ENCODE measurements at regions not wholly inside any gene's neighbourhood (a gene's known extent, or its start where the extent isn't known, plus 50 kb on each side); places are given as distances from the start of the nearest gene placed in this dataset.

DNA sequence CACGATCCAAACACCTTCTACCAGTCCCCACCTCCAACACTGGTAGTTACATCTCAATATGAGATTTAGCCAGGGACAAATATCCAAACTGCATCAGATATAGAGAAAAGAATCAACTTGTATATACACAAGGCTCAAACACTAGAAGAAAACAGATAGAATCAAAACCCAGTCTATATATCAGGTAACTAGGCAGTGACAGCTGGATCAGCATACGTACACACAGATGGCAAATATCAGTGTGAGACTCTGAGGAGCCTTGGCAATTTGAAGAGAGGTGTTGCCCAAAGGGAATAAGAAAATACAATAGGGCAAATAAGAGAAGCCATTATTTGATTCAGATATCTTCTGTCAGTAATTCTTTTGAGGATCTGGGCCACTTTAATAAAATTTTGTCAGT lies 951.3 kb upstream of the CHORDC1 start:
- TF ChIP-seq, protein P1, sequence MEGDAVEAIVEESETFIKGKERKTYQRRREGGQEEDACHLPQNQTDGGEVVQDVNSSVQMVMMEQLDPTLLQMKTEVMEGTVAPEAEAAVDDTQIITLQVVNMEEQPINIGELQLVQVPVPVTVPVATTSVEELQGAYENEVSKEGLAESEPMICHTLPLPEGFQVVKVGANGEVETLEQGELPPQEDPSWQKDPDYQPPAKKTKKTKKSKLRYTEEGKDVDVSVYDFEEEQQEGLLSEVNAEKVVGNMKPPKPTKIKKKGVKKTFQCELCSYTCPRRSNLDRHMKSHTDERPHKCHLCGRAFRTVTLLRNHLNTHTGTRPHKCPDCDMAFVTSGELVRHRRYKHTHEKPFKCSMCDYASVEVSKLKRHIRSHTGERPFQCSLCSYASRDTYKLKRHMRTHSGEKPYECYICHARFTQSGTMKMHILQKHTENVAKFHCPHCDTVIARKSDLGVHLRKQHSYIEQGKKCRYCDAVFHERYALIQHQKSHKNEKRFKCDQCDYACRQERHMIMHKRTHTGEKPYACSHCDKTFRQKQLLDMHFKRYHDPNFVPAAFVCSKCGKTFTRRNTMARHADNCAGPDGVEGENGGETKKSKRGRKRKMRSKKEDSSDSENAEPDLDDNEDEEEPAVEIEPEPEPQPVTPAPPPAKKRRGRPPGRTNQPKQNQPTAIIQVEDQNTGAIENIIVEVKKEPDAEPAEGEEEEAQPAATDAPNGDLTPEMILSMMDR (IDR thresholded peaks at IDR 0.05; ENCODE audit: low read depth, low read length): no peak
- H3K4me3 ChIP-seq (replicated peaks in 1 of 2; ENCODE audit: low read depth in 2 of 2, low read length in 2 of 2): no peak overlapping the region
- no peak for DNase-seq (ENCODE audit: low read depth in 2 of 2)

DNA sequence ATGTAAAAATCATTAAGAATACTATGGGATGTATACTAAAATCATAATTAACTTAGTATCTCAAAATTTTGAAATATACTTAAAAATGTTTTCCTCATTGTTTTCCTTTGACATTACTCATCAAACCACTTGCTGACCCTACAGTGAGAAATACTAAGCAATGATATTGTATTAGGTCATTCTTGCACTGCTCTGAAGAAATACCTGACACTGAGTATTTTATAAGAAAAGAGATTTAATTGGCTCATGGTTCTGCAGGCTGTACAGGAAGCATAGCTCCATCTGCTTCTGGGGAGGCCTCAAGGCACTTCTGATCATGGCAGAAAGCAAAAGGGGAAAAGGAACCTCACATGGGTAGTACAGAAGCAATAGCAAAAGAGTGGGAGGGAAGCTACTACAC lies 950.9 kb upstream of the CHORDC1 start:
- peak in 1 of 2 donors; percentile 74 for DNase-seq (ENCODE audit: low read depth in 2 of 2)
- no peak overlapping the region for H3K4me3 ChIP-seq (replicated peaks in 1 of 2; ENCODE audit: low read depth in 2 of 2, low read length in 2 of 2)
- TF ChIP-seq, protein P1 (IDR thresholded peaks at IDR 0.05; ENCODE audit: low read depth, low read length): no peak

DNA sequence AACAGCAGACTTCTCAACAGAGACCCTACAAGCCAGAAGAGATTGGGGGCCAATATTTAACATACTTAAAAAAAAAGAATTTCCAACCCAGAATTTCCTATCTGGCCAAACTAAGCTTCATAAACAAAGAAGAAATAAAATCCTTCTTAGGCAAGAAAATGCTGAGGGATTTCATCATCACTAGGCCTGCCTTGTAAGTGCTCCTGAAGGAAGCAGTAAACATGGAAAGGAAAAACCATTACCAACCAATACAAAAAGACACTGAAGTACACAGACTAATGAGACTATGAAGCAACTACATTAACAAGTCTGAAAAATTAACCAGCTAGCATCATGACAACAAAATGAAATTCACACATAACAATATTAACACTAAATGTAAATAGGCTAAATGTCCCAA lies 947.9 kb upstream of the CHORDC1 start:
- peak in 1 of 2 donors; percentile 20 for DNase-seq (ENCODE audit: low read depth in 2 of 2)
- TF ChIP-seq, protein P1 (IDR thresholded peaks at IDR 0.05; ENCODE audit: low read depth, low read length): no peak

DNA sequence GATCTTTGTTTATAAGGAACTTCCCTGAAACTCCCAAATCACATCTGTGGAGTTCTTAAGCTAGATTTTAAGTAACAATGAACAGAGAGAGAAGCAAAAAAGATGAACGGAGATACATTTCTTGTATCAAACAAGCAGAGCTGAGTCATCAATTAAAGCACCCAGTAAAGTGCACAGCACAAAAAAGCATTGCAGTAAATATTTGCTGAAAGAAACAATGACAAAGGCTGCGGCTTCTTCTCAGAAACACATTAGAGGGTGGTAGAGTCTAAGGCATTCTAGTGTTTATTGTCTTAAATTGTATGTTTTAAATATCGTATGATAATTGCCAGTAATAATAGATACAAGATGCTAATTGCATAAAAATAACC lies 941.6 kb upstream of the CHORDC1 start:
- DNase-seq (ENCODE audit: low read depth in 2 of 2): peak in 1 of 2 donors; percentile 22
- H3K4me3 ChIP-seq (replicated peaks in 1 of 2; ENCODE audit: low read depth in 2 of 2, low read length in 2 of 2): no peak overlapping the region
- TF ChIP-seq, protein P1 (IDR thresholded peaks at IDR 0.05; ENCODE audit: low read depth, low read length): no peak

More for the DNA sequence above, 947.9 kb upstream of the CHORDC1 start:
- no peak overlapping the region for H3K4me3 ChIP-seq (replicated peaks in 1 of 2; ENCODE audit: low read depth in 2 of 2, low read length in 2 of 2)

DNA sequence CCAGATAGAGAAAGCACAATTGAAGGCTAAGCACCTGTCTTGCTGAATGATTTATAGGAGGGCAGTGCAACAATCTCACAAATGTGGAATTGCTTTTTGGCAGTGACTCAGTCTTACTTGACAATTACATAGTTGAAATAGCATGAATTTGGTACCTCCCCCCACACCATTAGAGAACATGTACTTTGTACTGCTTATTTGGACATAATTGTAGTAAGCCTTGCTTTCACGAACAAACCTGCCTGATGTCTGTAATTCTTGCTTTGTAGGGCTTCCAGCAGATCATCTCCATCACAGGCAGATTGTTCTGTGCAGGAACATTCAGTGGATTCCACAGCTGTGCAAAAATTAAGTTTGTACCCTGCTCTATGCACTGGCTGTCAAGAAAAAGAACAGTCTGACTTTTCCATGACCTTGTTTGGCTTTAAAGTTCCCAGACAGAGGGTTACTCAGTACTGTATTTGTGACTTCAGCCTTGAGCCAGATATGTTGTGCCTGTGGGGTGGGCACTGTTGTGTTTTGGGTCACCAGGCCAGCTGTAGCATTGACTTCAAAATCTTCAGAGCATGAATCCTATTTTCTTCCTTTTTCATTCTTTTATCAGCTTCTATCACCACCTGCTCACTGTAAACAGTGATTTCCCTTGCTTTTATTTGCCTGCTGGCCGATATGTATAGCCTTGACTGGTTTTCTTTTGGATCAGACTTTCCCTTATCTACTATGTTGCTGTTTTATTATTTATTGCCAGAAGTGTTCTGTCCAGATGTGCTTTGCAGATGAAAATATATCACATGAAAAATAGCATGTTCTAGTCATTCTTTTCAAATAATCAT lies 941.0 kb upstream of the CHORDC1 start:
- DNase-seq (ENCODE audit: low read depth in 2 of 2): peak; percentile 18 to 76
- TF ChIP-seq, protein P1 (IDR thresholded peaks at IDR 0.05; ENCODE audit: low read depth, low read length): no peak
- H3K4me3 ChIP-seq (replicated peaks in 1 of 2; ENCODE audit: low read depth in 2 of 2, low read length in 2 of 2): no peak overlapping the region

DNA sequence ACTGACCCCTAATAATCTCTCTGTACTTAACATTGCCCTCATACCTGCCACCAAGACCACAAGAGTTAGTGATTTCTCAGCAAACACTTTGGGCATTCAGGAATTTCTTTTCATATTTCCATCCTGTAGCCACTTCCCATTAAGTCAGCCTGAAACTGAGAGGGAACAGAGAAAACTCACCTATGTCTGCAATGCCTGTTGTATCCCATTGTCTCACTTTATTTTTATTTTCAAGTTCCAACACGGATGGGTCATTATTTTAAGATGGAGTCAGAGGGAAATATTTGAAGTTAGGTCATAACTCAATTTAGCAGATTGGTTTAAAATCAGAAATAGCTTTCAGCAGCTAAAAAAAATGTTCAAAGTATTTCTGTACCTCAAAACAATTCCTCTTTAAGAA lies 937.8 kb upstream of the CHORDC1 start:
- H3K4me3 ChIP-seq (replicated peaks in 1 of 2; ENCODE audit: low read depth in 2 of 2, low read length in 2 of 2): no peak overlapping the region
- DNase-seq (ENCODE audit: low read depth in 2 of 2): no peak
- TF ChIP-seq, protein P1 (IDR thresholded peaks at IDR 0.05; ENCODE audit: low read depth, low read length): no peak

Data from cardiac fibroblast (primary cell).